ENCODE measurements at regions not wholly inside any gene's neighbourhood (a gene's known extent, or its start where the extent isn't known, plus 50 kb on each side); places are given as distances from the start of the nearest gene placed in this dataset.

DNA sequence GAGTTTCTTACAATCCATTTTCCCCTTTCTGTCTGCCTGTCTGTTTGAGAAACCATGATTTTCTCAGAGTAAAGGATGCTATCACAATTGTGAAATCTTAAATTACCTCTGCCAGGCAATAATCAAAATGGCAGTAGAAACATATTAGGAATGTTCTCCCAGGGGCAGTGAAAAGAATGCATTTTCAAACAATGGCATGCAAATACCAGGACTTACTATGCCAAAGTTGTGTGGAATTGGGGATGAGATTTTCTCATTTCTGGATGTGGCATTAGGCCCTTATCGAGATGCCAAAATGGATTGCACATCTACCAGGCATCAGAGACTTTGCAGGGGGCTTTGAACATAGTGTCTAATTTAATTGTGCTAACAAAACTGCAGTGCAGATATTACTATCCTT is 821.4 kb downstream of the RNF144A start:
- Histone ChIP-seq H3F3A (ENCODE audit: low read depth) (no peaks in the 10 kb centered on the region), H2AFZ (ENCODE audit: low read length) (no peak overlapping the region), H3K36me3 (ENCODE audit: insufficient read depth, low read length) (no peaks in the 10 kb centered on the region), H3K27me3 (ENCODE audit: insufficient read depth, low read length, poor library complexity, severe bottlenecking) (no peaks in the 10 kb centered on the region), H4K20me1 (ENCODE audit: insufficient read depth, low read length, poor library complexity, severe bottlenecking) (no peaks in the 10 kb centered on the region), H3K79me2 (ENCODE audit: insufficient read depth, low read length) (no peaks in the 10 kb centered on the region), H3K9ac (ENCODE audit: low read depth, low read length, poor library complexity, severe bottlenecking) (no peak overlapping the region), H3K9me3 (ENCODE audit: insufficient read depth, low read depth, low read length) (no peaks in the 10 kb centered on the region), H3K4me3 (ENCODE audit: low read length, poor library complexity, severe bottlenecking) (no peak overlapping the region), H3K4me1 (ENCODE audit: insufficient read depth, low read length, poor library complexity, severe bottlenecking) (no peaks in the 10 kb centered on the region), H3K4me2 (ENCODE audit: low read depth, low read length, poor library complexity, severe bottlenecking) (no peak overlapping the region), H3K9me2 (replicated peaks; ENCODE audit: low read depth, low read length) (no peaks in the 10 kb centered on the region)
- no peak for TF ChIP-seq EZH2phosphoT487 (IDR thresholded peaks at IDR 0.05; ENCODE audit: borderline replicate concordance)
- TF ChIP-seq, protein P1, sequence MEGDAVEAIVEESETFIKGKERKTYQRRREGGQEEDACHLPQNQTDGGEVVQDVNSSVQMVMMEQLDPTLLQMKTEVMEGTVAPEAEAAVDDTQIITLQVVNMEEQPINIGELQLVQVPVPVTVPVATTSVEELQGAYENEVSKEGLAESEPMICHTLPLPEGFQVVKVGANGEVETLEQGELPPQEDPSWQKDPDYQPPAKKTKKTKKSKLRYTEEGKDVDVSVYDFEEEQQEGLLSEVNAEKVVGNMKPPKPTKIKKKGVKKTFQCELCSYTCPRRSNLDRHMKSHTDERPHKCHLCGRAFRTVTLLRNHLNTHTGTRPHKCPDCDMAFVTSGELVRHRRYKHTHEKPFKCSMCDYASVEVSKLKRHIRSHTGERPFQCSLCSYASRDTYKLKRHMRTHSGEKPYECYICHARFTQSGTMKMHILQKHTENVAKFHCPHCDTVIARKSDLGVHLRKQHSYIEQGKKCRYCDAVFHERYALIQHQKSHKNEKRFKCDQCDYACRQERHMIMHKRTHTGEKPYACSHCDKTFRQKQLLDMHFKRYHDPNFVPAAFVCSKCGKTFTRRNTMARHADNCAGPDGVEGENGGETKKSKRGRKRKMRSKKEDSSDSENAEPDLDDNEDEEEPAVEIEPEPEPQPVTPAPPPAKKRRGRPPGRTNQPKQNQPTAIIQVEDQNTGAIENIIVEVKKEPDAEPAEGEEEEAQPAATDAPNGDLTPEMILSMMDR (conservative IDR thresholded peaks at IDR 0.05; ENCODE audit: low read length), result no peak

DNA sequence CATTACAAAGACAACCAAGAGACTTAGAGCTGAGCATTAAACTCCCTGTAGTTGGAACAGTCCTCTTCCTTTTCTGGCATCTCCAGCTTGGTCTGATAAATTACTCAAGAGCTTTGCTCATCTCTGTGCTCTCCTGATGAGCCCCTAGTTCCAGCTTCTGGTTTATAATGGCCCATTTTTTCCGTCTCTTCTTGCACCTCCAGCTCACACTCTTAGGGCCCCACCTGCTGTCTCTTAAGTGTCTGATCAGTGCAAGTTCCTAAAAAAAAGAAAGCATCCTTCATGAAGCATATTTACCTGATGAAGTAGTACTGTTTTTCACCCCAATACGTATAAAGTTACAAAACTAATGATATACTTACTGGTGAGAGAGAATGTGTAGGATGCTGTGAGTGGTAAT is 822.9 kb downstream of the RNF144A start:
- peaks cover 2% of the 10 kb centered on the region for H3K4me1 ChIP-seq (ENCODE audit: insufficient read depth, low read length, poor library complexity, severe bottlenecking)
- no peak overlapping the region for H3K9ac ChIP-seq (ENCODE audit: low read depth, low read length, poor library complexity, severe bottlenecking)
- H3F3A ChIP-seq (ENCODE audit: low read depth), result no peaks in the 10 kb centered on the region
- no peak overlapping the region for H2AFZ ChIP-seq (ENCODE audit: low read length)
- H3K27me3 ChIP-seq (ENCODE audit: insufficient read depth, low read length, poor library complexity, severe bottlenecking), result no peaks in the 10 kb centered on the region
- no peaks in the 10 kb centered on the region for H3K9me2 ChIP-seq (replicated peaks; ENCODE audit: low read depth, low read length)
- H3K4me2 ChIP-seq (ENCODE audit: low read depth, low read length, poor library complexity, severe bottlenecking), result no peak overlapping the region
- no peaks in the 10 kb centered on the region for H3K9me3 ChIP-seq (ENCODE audit: insufficient read depth, low read depth, low read length)
- H4K20me1 ChIP-seq (ENCODE audit: insufficient read depth, low read length, poor library complexity, severe bottlenecking), result no peaks in the 10 kb centered on the region
- no peaks in the 10 kb centered on the region for H3K79me2 ChIP-seq (ENCODE audit: insufficient read depth, low read length)
- H3K4me3 ChIP-seq (ENCODE audit: low read length, poor library complexity, severe bottlenecking), result no peak overlapping the region
- H3K36me3 ChIP-seq (ENCODE audit: insufficient read depth, low read length), result no peaks in the 10 kb centered on the region
- TF ChIP-seq, protein P1 (conservative IDR thresholded peaks at IDR 0.05; ENCODE audit: low read length), result no peak
- TF ChIP-seq EZH2phosphoT487 (IDR thresholded peaks at IDR 0.05; ENCODE audit: borderline replicate concordance), result no peak

DNA sequence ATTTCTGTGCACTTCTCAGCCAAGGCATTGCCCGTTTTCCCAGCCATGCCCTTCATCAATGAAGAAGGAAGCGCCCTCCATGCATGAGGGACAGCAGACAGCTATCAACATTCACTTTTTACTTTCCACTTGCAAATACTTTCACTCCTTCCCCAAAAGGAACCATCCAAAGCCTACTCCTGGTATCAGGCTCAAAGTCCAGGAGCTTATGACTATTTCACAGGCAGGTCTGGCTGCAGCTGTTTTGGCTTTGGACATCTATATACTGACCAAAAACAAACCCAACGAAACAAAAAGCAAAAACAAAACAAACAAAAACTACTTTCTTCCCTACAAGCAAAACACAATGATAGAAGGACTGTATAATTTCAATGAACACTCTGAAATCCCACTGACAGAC is 825.1 kb downstream of the RNF144A start:
- Histone ChIP-seq H3K79me2 (ENCODE audit: insufficient read depth, low read length) (no peaks in the 10 kb centered on the region), H3K4me2 (ENCODE audit: low read depth, low read length, poor library complexity, severe bottlenecking) (no peak overlapping the region), H4K20me1 (ENCODE audit: insufficient read depth, low read length, poor library complexity, severe bottlenecking) (no peaks in the 10 kb centered on the region), H3K4me3 (ENCODE audit: low read length, poor library complexity, severe bottlenecking) (no peak overlapping the region), H3K9me2 (replicated peaks; ENCODE audit: low read depth, low read length) (no peaks in the 10 kb centered on the region), H3F3A (ENCODE audit: low read depth) (no peaks in the 10 kb centered on the region), H3K27me3 (ENCODE audit: insufficient read depth, low read length, poor library complexity, severe bottlenecking) (no peaks in the 10 kb centered on the region), H3K9ac (ENCODE audit: low read depth, low read length, poor library complexity, severe bottlenecking) (no peak overlapping the region), H3K36me3 (ENCODE audit: insufficient read depth, low read length) (no peaks in the 10 kb centered on the region), H2AFZ (ENCODE audit: low read length) (no peak overlapping the region), H3K9me3 (ENCODE audit: insufficient read depth, low read depth, low read length) (no peaks in the 10 kb centered on the region), H3K4me1 (ENCODE audit: insufficient read depth, low read length, poor library complexity, severe bottlenecking) (peaks cover 8% of the 10 kb centered on the region)
- TF ChIP-seq, protein P1 (conservative IDR thresholded peaks at IDR 0.05; ENCODE audit: low read length), result no peak
- TF ChIP-seq EZH2phosphoT487 (IDR thresholded peaks at IDR 0.05; ENCODE audit: borderline replicate concordance), result no peak

All from Loucy (cell line).